IMR-90 (cell line): ENCODE measurements at regions not wholly inside any gene's neighbourhood (a gene's known extent, or its start where the extent isn't known, plus 50 kb on each side); places are given as distances from the start of the nearest gene placed in this dataset.

ENCODE experiments used
- ATAC-seq: fragments of 200-7000 bp; cut with Tn5 transposase; 2 replicates; pipeline ENCODE4 v1.9.1; 2020; ENCODE audit warnings: low read depth, mild to moderate bottlenecking, moderate library complexity
- BruUV-seq: library from RNA; stranded (reverse); fragments of 400-500 nt; replicated peaks from 2 replicates; lab custom pipeline; 2021; lab: Mats Ljungman, UMichigan
- CTCF ChIA-PET: fragments of 300-600 bp; formaldehyde crosslinking; extraction: SDS; loops from one replicate; lab custom pipeline; 2021; ENCODE audit warnings: antibody characterized with exemption; lab: Yijun Ruan, JAX
- POLR2A ChIA-PET: fragments of 300-600 bp; sonication (Branson Sonifier 250); formaldehyde crosslinking; loops from one replicate; lab custom pipeline; 2022; ENCODE audit warnings: antibody characterized with exemption; ENCODE audit not compliant: unreplicated experiment; lab: Charles Lee
- DNase-seq: peaks from one replicate; pipeline ENCODE4 v3.0.0; 2013
- H2AFZ ChIP-seq: replicated peaks from 2 replicates; pipeline ENCODE3; 2013; ENCODE audit warnings: low read length, mild to moderate bottlenecking; ENCODE audit not compliant: poor library complexity
- H2AK5ac ChIP-seq: 2 replicates; pipeline ENCODE4 v1.6.1; 2013; ENCODE audit warnings: low read depth, low read length, inconsistent platforms
- H2AK9ac ChIP-seq: replicated peaks from 2 replicates; pipeline ENCODE3; 2013; ENCODE audit warnings: mild to moderate bottlenecking, low read depth, low read length, moderate library complexity; ENCODE audit not compliant: poor library complexity
- H2BK120ac ChIP-seq: 2 replicates; pipeline ENCODE4 v1.6.1; 2013; ENCODE audit warnings: low read depth, low read length, inconsistent platforms
- H2BK15ac ChIP-seq: 3 replicates; pipeline ENCODE4 v1.6.1; 2013; ENCODE audit warnings: low read depth, low read length, inconsistent platforms
- H2BK20ac ChIP-seq: 2 replicates; pipeline ENCODE4 v1.6.1; 2013; ENCODE audit warnings: low read depth, mild to moderate bottlenecking, inconsistent platforms, low read length, moderate library complexity
- H2BK5ac ChIP-seq: 2 replicates; pipeline ENCODE4 v1.6.1; 2013; ENCODE audit warnings: mild to moderate bottlenecking, low read depth, low read length, inconsistent platforms; ENCODE audit not compliant: poor library complexity, severe bottlenecking
- H3K14ac ChIP-seq: replicated peaks from 2 replicates; pipeline ENCODE4 v1.6.1; 2013; ENCODE audit warnings: low read depth, low read length, inconsistent platforms
- H3K18ac ChIP-seq: 2 replicates; pipeline ENCODE4 v1.6.1; 2013; ENCODE audit warnings: low read depth, low read length, control low read depth
- H3K23ac ChIP-seq: 2 replicates; pipeline ENCODE4 v1.6.1; 2013; ENCODE audit warnings: low read depth, low read length, inconsistent platforms
- H3K27ac ChIP-seq: 2 replicates; pipeline ENCODE4 v1.5.1; 2013; ENCODE audit warnings: mild to moderate bottlenecking, control low read depth, low read length; ENCODE audit not compliant: insufficient read depth
- H3K27me3 ChIP-seq: 2 replicates; pipeline ENCODE4 v1.6.1; 2013; ENCODE audit warnings: low read length; ENCODE audit not compliant: control insufficient read depth, insufficient read depth
- H3K36me3 ChIP-seq: 2 replicates; pipeline ENCODE4 v1.6.1; 2013; ENCODE audit warnings: low read length, mixed read lengths; ENCODE audit not compliant: control insufficient read depth, insufficient read depth
- H3K4ac ChIP-seq: 2 replicates; pipeline ENCODE4 v1.6.1; 2013; ENCODE audit warnings: low read depth, low read length, inconsistent platforms
- H3K4me1 ChIP-seq: 2 replicates; pipeline ENCODE4 v1.6.1; 2013; ENCODE audit warnings: low read length, mixed read lengths; ENCODE audit not compliant: control insufficient read depth, insufficient read depth
- H3K4me2 ChIP-seq: 2 replicates; pipeline ENCODE4 v1.6.1; 2013; ENCODE audit warnings: low read depth, mild to moderate bottlenecking, control low read depth, low read length, moderate library complexity
- H3K4me3 ChIP-seq: 2 replicates; pipeline ENCODE4 v1.5.1; 2013; ENCODE audit warnings: low read depth, mild to moderate bottlenecking, control low read depth, low read length, moderate library complexity; ENCODE audit not compliant: insufficient read depth
- H3K56ac ChIP-seq: 2 replicates; pipeline ENCODE4 v1.6.1; 2013; ENCODE audit warnings: low read length, inconsistent platforms; ENCODE audit not compliant: insufficient read depth; ENCODE audit errors: extremely low read depth
- H3K79me1 ChIP-seq, 2 experiments: 2 replicates each; pipeline ENCODE4 v1.6.1; 2013; ENCODE audit warnings: low read length in 2 of 2, inconsistent platforms in 1 of 2, low read depth in 1 of 2
- H3K9ac ChIP-seq: 2 replicates; pipeline ENCODE4 v1.6.1; 2013; ENCODE audit warnings: low read depth, low read length, control low read depth
- H3K9me1 ChIP-seq: 2 replicates; pipeline ENCODE4 v1.6.1; 2013; ENCODE audit warnings: low read length, inconsistent platforms; ENCODE audit not compliant: insufficient read depth
- H3K9me3 ChIP-seq: 2 replicates; pipeline ENCODE4 v1.6.1; 2013; ENCODE audit warnings: low read length; ENCODE audit not compliant: control insufficient read depth, insufficient read depth
- H4K20me1 ChIP-seq: 2 replicates; pipeline ENCODE4 v1.6.1; 2013; ENCODE audit warnings: low read length, inconsistent platforms; ENCODE audit not compliant: insufficient read depth
- H4K5ac ChIP-seq: 2 replicates; pipeline ENCODE4 v1.6.1; 2013; ENCODE audit warnings: mild to moderate bottlenecking, low read depth, low read length, control low read depth
- H4K8ac ChIP-seq, 2 experiments: 2 replicates each; pipeline ENCODE4 v1.6.1; 2013; ENCODE audit warnings: low read depth in 2 of 2, low read length in 2 of 2, control low read depth in 1 of 2, inconsistent platforms in 1 of 2
- H4K91ac ChIP-seq: 2 replicates; pipeline ENCODE4 v1.6.1; 2013; ENCODE audit warnings: low read depth, low read length, inconsistent platforms; ENCODE audit not compliant: insufficient read depth
- BHLHE40 ChIP-seq: fragments of 150-350 bp; IDR thresholded peaks from 2 replicates; pipeline ENCODE4 v1.6.1; 2016; ENCODE audit warnings: mild to moderate bottlenecking, low read depth, low read length
- CEBPB ChIP-seq: IDR thresholded peaks from 2 replicates; pipeline ENCODE4 v1.6.1; 2012; ENCODE audit warnings: low read depth, low read length, improper control_type of control experiment
- CHD1 ChIP-seq: IDR thresholded peaks from 2 replicates; pipeline ENCODE4 v1.6.1; 2012; ENCODE audit warnings: low read depth, low read length, improper control_type of control experiment
- CTCF ChIP-seq: conservative IDR thresholded peaks from 2 replicates; pipeline ENCODE4 v1.5.1; 2012; ENCODE audit warnings: mild to moderate bottlenecking, low read depth, low read length, improper control_type of control experiment
- ELK1 ChIP-seq: fragments of 150-350 bp; IDR thresholded peaks from 2 replicates; pipeline ENCODE4 v1.6.1; 2016; ENCODE audit warnings: low read depth, mild to moderate bottlenecking, low read length, moderate library complexity, borderline replicate concordance
- MAFK ChIP-seq: IDR thresholded peaks from 2 replicates; pipeline ENCODE4 v1.6.1; 2012; ENCODE audit warnings: low read depth, low read length, improper control_type of control experiment
- MAZ ChIP-seq: IDR thresholded peaks from 2 replicates; pipeline ENCODE4 v1.6.1; 2012; ENCODE audit warnings: low read depth, mild to moderate bottlenecking, low read length, improper control_type of control experiment, moderate library complexity, borderline replicate concordance
- NFE2L2 ChIP-seq: fragments of 150-350 bp; IDR thresholded peaks from 2 replicates; pipeline ENCODE4 v1.6.1; 2016; ENCODE audit warnings: low read depth, mild to moderate bottlenecking, low read length
- RAD21 ChIP-seq: IDR thresholded peaks from 2 replicates; pipeline ENCODE4 v1.6.1; 2012; ENCODE audit warnings: low read length, improper control_type of control experiment
- RCOR1 ChIP-seq: IDR thresholded peaks from 2 replicates; pipeline ENCODE4 v1.6.1; 2012; ENCODE audit warnings: mild to moderate bottlenecking, low read length, improper control_type of control experiment; ENCODE audit not compliant: insufficient replicate concordance
- SMC3 ChIP-seq: fragments of 150-350 bp; IDR thresholded peaks from 2 replicates; pipeline ENCODE4 v1.6.1; 2016; ENCODE audit warnings: low read depth, mild to moderate bottlenecking, antibody characterized with exemption, low read length, moderate library complexity
- USF2 ChIP-seq: fragments of 150-350 bp; IDR thresholded peaks from 2 replicates; pipeline ENCODE4 v1.6.1; 2017; ENCODE audit warnings: mild to moderate bottlenecking, antibody characterized with exemption, low read length, low read depth
- WGBS, 2 experiments: methylation state at CpG; one replicate each; pipeline versions ENCODE4 v1.1.5 to v1.1.7; 2013; ENCODE audit warnings: missing lambda C conversion rate in 2 of 2; ENCODE audit not compliant: insufficient read length in 1 of 2; ENCODE audit errors: extremely low coverage in 2 of 2; 5-methylcytosine and 5-hydroxymethylcytosine counted together
- dilution Hi-C: fragments of 300-500 bp; cut with HindIII; formaldehyde crosslinking; loops from one replicate; pipeline ENCODE4 v1.14.3; 2018; ENCODE audit warnings: low sequenced_read_pairs; ENCODE audit not compliant: unreplicated experiment
- in situ Hi-C: fragments of 300-500 bp; cut with MboI; formaldehyde crosslinking; loops from 3 replicates; pipeline ENCODE4 v1.14.3; 2019; ENCODE audit warnings: low sequenced_read_pairs, inconsistent platforms, mixed read lengths
- intact Hi-C: fragments of 100-400 bp; cut with micrococcal nuclease; formaldehyde crosslinking; loops from 2 replicates; pipeline ENCODE4 v1.10.0; 2022

- ChIA-PET CTCF (no interaction called here), POLR2A (no interaction called here)
- Histone ChIP-seq H4K5ac (no peak overlapping the region), H2AK5ac (no peak overlapping the region), H3K4ac (no peak overlapping the region), H3K9me1 (no peaks in the 10 kb centered on the region; the same call in 1 of the 2 replicates), H3K56ac (no peak overlapping the region), H2BK120ac (no peak overlapping the region), H3K36me3 (no peaks in the 10 kb centered on the region), H3K4me2 (no peak overlapping the region), H3K9ac (no peak overlapping the region), H2AFZ (no peak overlapping the region), H3K18ac (no peak overlapping the region), H3K4me1 (peaks cover 8% of the 10 kb centered on the region), H3K23ac (no peak overlapping the region), H3K27ac (no peak overlapping the region), H3K79me1 (no peaks in the 10 kb centered on the region), H3K4me3 (no peak overlapping the region), H3K27me3 (peaks cover 2% of the 10 kb centered on the region; the same call in 1 of the 2 replicates), H3K9me3 (no peaks in the 10 kb centered on the region), H2BK20ac (no peak overlapping the region), H2BK5ac (no peak overlapping the region), H2AK9ac (no peak overlapping the region), H4K20me1 (no peaks in the 10 kb centered on the region), H4K91ac (no peak overlapping the region), H4K8ac (no peak overlapping the region), H3K14ac (no peak overlapping the region), H2BK15ac (no peak overlapping the region)
- intact Hi-C loops, result no loop called here
- in situ Hi-C loops, result no loop called here
- no TSS peak for BruUV-seq
- TF ChIP-seq BHLHE40 (no peak), MAFK (no peak), CHD1 (no peak), ELK1 (no peak), CEBPB (no peak), MAZ (no peak), SMC3 (no peak), RAD21 (no peak), CTCF (no peak), RCOR1 (no peak), NFE2L2 (no peak), USF2 (no peak)
- DNase-seq (no peak), ATAC-seq (no peak)
- dilution Hi-C loops, result no loop called here
- WGBS, 2 experiments, result no CpG with 5 or more reads among the region's 3 CpGs
Observed at GRCh38 chr9:115230924-115231515, 113.1 kb upstream of the TNC start.
